ENCODE measurements at regions not wholly inside any gene's neighbourhood (a gene's known extent, or its start where the extent isn't known, plus 50 kb on each side); places are given as distances from the start of the nearest gene placed in this dataset.
A peak's percentile ranks its signal among the peaks of the same experiment; 100 is the strongest.
"Not testable (repeated sequence)": the region's sequence is repeated elsewhere in the genome, so short reads cannot be mapped to it uniquely, and the experiment has no call there.

DNA sequence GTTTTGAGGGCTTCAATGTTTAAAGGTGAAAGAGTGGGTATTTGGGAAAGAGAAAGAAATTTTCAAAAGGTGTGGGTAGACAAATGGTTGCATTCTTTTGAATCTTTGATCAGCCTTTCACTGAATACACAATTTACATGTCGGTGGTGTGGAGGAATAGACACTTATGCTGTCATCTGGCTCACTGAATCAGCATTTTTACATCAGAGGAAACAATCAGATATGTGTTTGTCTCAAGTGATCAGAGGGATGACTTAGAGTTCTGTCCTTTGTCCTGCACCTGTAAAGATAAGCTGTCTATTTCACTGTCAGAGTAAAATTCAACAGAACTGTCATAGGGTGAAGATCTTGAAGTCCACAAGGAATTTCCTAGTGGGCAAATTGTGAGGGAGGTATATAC is 170.9 kb upstream of the USP25 start:
- no peak for DNase-seq

DNA sequence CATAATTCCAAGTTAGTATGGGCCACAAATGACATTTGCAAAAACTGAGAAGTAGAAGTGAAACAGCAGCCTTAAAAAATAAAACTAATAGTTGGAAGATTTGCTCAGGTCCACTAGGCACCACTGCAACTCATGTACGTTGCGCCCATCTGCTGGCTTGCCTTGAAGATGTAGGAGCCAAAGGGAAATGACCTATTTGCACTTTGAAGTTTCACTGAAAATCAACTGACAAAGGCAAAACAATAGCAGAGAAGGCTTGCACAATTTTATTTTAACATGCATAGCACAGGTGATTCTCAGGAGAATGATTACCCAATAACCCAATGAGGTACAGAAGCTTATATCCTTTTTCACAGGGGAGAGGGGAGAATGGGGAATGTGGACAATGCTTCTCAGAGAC is 170.1 kb upstream of the USP25 start:
- no peak for DNase-seq

DNA sequence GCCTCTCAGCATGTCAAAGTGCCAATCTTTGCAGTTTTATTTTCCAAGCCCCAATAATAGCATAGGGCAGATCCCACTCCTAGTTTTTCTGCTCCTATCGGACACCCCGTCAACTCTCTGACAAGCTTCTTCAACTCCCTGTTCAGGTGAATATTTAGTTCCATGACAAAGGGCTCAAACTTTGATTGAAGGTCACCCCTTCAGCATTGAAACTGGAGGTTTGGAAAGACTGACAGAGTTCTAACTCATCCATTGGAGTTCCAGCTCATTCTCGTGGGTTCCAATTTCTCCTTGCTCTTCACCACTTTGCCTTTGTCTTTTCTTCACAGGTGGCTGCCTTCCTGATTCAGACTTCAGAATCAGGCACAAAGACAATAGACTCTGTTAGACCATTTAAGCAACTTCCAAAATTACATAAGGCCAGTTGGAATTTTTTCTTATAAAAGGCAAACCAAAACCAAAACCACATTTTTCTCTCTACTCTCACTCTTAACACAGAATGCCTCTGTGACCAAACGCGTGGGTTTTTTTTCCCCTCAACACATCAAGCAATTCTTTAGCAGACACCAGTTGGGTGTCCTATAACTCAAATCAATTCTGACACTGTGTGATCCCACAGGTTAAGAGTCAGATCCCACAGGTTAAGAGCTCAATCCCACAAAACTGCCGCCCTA is 169.3 kb upstream of the USP25 start:
- peak; percentile 49 for DNase-seq

DNA sequence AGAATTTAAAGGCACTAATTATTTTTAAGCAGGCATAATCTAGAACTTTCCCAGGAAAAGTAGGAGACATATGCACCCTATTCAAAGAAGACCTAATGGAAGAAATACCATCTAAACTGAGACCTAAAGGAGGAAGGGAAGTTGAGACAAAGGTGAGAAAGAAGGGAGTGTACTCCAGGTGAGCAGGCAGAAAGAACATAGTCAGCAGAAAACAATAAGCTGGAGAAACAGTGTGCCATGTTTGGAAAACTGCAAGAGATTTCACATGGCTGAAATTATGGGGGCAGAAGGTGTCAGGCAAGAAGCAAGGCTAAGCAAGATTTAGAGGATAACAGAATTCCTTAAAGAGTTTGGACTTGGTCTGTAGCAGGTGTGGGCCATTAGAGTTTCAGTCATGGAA is 167.0 kb upstream of the USP25 start:
- no peak for DNase-seq

DNA sequence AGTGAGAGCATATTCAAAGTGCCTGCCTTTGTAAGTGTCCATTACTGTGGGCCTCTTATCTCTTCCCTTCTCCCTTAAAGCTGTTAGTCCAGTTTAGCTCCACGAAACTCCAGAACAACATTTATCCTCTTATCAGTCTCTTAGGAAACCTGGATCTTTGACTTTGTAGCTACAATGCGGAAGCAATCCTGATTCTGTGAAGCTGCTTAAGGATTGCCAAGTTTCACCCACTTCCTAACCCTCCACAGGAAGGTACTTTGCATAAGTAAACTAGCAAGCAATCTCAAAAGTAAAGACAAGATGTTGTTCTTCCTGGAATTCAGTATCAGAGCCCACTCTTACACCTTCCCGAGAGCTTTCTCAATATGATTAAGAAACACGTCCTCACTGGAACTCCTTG is 164.9 kb upstream of the USP25 start:
- DNase-seq: no peak

DNA sequence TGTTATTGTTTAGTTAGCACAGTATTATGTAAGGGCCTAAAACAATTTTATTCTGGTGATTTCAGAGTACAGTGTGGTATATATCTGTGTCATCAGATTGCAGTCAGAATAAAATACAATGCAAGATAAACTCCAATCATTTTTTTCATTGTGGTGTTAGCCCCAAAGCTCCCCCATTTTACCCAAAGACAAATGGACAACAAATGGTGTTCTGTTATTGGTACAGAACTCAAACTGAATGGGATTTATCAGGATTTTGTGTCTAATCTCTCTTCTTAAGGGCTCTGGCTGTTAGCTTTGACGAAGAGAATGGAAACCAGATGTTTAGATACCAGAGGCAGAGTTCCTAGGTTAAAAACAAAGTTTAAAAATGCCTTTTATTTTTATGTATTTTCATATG is 163.1 kb upstream of the USP25 start:
- DNase-seq: no peak

DNA sequence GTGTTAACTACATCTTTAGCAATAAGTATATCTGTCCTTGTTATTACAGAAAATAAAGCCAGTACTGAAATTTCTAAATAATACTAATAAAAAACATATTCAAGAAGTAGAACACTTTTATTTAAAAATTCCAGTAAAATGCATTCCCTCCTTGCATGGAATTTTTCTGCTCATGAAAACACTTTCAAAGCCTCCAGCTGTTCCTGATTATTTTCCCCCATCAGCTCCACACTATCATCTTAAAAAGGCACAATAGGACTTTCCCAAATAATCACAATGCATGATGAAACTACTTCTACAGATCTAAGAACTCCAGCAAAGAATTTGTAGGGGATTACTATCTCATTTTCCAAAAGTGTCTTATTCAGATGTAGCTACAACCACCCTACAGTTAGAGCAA is 162.6 kb upstream of the USP25 start:
- no peak for DNase-seq

DNA sequence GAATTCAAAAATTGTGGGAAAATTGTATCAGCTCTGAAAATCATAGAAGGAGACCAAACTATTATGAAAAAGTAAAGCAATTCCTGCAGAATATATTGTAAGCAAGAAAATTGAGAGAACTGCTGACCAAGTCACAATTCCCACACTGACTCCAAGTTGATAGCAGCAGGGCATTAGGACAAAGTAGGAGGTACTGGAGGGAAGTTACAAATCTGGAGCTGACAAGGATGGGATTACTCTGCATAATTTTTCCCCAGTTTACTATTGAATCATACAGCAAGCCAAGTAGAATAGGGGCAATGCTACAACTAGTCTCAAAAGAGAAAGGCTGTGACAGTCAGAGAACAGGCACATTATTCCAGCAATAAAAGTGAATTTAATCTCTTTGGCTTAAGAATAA is 161.3 kb upstream of the USP25 start:
- DNase-seq: no peak

DNA sequence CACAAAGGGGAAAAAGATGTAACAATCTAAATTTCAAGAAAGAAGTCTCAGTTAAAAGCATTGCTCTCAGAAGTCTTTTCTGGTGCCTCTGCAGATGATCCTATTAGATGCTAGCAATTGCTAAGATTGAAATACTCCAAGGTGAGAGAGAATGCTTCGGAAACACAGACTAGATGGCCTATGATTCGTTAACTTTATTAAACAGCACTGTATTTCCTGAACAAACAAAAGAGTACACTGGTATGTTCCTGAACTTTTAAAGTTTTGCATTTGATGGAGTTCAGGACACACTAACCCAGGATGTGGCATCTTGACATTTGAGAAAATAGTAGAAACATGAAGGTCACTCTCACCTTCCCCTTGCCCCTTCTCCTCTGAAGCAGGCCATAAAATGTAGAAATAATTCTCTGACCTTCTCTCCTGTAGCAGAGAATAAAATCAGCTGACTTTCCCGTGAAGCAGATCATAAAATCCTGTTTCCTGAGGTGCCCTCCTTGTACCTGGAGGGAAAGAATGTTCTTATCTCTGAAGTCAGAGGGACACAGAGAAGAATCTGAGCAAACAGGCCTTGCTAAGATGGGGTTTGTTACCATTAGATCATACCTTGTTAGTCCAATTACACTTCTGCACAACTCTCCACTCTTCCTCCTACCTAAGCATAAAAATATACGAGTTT is 142.9 kb upstream of the USP25 start:
- no peak for DNase-seq

DNA sequence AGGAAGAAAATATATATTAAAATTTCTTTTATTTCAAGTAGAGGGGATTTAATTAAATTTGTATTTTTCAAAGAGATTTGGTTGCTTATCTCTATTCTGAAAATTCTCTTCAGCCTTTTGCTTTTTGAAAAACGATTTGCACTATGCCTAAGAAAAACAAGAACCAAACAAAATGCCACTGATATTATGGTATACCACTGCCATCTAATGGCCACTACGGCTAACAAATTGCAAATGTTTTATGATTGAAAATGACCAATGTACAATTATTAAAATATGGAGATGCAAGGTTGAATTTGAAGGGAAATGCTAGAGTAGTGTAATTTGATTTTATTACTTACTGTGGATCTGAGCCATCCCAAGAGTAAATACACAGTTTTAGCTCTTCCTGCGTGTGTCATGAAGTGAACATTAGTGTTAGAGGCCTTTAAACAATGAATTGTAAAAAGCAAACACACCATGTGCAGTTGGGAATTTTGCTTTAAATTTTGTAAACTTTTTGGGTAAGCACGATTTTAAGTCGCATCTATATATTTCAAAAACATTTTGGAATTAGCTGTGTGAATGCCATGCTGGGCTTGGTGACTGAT is 137.4 kb upstream of the USP25 start:
- peak; percentile 55 for DNase-seq

DNA sequence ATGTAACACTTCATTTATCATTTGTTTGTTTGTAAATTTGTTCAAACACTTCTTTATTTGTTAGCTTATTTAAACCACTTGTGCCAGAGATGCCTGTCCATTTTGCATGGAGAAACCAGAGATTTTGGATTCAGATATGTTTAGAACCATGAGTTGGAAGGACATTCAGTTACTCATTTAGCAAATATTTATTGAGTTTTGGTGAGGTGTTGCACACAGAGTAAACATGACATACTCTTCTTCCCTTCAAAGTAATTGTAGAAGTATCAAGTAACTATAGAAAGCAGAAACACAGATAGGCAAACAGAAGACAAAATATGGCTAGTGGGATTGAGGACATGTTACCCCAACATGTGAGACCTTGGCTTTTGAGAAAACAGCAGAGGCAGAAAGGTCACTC is 136.8 kb upstream of the USP25 start:
- DNase-seq: no peak

DNA sequence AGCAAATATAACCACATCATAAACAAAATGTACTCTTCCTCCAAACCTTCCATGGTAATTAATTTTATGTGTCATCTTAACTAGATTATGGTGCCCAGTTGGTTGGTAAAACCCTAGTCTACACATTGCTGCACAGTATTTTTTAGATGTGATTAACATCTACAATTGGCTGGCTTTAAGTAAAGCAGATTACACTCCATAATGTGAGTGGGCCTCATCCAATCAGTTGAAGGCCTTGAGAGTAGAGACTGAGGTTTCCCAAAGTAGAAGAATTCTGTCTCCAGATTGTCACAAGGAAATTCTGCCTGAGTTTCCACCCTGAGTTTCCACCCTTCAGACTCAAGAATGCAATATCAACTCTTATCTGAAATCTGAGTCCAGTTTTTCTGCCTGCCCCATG is 128.4 kb upstream of the USP25 start:
- no peak for DNase-seq

DNA sequence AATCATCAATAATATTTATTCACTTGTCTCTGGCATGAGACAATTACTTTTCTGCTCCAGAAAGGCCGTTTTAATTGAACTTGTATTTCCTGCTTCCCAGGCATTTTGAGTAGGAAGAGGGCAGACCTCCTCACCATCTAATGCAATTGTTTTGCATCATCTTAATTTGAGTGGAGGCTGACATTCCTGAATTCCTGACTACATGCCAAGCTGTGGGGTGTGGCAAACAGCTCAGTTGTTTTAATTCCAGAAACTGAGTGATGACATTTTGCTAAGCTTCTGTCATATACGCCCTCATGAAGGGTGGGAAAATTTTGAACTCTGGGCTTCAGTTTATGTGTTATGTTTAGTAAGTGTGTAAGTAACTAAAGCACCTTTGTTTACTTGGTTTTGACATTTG is 125.4 kb upstream of the USP25 start:
- DNase-seq: no peak

DNA sequence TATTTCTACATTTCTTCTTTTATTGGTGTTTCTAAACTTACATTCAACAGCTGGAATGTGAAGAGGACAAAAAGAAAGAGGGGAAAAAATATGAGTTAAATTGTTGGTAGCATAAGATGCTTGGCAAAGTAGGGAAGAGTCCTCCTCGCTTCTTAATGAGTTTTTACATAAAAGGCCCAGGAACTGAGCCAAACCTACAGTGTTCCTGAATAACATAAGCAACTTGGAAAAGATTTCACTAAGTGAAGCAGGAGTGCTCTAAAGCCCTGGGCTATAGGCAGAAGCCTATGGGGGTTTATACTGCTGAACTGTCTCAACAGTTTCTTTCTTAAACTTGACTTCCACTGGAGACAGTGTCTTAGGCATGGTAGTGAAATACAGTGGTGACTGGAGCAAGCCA is 115.0 kb upstream of the USP25 start:
- no peak for DNase-seq

DNA sequence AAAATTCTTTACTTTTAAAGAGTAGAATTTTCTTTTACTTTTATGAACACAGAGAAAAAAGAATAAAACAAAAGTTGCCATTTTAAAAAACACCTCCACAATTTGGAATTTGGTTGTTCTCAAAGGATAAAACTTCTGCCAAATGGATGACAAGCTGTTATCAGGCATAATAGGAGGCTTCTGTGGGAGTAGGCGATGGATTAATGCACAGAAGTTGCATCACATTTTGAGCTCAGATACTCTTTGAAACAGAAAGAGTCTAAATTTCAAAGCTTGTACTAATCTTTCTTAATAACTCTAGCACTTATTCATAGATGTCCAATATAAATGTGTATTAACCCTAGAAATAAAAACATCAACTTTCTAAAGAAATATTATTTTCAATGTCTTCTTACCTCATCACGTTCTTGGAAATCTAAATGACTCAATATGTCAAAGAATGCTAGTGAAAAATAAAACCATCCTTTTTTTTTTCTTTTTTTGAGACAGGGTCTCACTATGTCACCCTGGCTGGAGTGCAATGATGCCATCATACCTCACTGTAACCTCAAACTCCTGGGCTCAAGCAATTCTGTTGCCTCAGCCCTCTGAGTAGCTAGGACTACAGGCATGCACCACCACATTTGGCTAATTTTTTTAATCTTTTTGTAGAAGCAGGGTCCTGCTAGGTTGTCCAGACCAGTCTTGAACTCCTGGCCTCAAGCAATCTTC is 112.8 kb upstream of the USP25 start:
- DNase-seq: peak; percentile 11

DNA sequence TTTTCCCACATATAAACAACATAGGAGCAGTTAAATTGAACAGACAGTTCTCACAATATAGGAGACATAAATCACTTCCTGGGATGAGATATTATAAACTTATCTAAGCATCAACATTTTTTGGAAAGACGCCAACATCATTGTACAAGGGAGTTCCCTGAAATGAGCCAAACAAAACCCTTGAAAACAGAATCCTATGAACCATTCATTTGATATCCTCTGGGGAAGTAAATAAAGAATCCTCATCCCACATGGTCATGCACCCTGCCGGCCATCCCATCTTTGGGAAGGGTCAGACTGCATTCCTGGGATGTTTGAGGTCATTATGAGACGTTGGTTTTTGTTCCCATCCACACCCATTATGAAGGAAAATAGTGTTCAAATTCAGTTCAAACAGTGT is 111.8 kb upstream of the USP25 start:
- DNase-seq: peak; percentile 8

DNA sequence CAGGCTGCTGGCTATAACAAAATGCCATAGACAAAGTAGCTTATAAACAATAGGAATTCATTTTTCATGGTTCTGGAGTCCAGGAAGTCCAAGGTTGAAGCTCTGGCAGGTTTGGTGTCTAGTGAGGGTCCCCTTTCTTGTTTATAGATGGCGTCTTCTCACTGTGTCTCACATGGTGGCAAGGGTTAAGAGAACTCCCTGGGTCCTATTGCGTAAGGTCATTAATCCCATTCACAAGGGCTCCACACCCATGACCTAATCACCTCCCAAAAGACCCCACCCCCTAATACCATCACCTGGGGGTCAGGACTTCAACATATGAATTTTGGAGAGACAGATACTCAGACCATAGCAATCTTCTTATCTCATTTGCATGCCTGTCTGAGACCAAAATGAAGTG is 108.9 kb upstream of the USP25 start:
- DNase-seq: no peak

DNA sequence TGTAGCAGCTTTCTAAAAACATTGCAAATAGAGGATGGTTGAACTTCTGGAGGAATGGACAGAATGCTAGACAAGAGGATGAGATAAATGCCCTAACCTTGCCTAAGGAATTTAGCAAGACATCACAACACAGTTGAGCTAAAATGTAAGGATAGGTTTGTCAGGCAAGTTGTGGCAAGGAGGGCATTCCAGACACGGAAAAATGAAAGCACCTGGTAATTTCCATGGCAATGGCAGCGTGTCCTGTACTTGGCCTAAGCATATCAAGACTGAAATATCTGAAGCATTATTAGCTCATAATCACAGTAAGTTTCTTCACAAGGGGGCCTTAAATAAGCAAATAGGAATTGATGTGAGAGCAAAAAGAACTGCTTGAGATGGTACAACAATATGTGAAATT is 105.1 kb upstream of the USP25 start:
- no peak for DNase-seq

DNA sequence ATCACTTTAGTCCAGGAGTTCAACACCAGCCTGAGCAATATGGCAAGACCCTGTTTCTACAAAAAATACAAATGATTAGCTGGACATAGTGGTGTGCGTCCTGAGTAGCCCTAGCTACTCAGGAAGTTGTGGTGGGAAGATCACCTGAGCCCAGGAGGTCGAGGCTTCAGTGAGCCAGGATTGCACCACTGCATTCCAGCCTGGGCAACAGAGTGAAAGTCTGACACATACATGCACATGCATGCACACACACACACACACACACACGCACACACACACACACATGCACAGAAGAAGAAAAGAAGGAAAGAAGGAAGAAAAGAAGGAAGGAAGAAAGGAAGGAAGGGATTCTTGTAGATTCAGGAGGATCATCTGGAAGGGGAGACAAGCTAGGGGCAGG is 104.4 kb upstream of the USP25 start:
- DNase-seq: no peak

DNA sequence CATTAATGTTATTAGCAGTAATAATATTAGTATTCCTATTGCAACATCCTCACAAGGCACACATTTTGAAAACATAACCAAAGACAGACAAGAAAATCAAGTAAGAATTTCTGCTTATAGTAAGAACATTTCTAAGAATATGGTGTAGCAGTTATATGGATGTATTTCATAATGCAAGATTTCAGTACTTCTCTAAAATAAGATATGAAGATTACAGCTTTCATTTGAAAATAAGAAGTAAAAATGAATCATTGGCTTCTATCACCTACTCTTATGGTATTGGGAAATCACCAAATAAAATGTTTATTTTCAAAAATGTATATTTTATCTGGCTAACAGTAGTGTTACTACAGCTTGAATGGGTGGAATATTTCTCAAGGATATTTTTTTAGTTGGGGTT is 103.8 kb upstream of the USP25 start:
- peak; percentile 33 for DNase-seq

DNA sequence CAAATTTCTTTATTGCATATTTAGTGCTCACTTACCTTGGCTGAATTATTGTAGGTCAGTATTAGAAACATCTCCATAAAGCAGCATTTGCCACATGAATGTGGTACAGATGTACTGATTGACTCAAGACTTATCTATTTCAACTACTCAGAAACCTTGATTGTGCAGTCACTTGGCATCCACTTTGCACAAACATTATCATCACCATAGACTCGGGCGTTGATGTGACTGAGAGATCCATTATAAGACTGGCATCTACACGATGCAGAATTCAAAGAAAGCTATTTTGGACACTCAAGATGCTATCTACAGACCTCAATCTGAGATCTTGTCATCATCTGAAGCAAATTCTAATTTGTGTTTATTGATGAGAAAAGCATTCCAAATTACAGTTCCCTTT is 102.8 kb upstream of the USP25 start:
- no peak for DNase-seq

DNA sequence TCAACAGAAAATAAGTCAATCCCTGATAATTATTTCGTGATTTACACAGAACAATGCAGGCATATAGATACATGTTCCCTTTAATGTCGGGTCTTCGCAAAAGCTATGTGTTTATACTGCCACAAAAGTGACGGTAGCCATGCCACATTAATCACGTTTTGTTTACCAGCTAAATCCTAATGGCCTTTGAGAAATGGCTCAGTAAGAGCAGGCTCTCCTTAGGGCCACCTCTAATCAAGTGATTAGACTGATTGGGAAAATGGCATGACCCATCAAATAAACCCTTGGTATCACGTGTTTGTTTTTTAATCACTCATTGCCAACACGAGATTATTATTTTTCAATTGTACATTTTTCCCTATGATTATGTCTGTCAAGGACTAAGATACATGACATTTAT is 102.0 kb upstream of the USP25 start:
- DNase-seq: no peak

DNA sequence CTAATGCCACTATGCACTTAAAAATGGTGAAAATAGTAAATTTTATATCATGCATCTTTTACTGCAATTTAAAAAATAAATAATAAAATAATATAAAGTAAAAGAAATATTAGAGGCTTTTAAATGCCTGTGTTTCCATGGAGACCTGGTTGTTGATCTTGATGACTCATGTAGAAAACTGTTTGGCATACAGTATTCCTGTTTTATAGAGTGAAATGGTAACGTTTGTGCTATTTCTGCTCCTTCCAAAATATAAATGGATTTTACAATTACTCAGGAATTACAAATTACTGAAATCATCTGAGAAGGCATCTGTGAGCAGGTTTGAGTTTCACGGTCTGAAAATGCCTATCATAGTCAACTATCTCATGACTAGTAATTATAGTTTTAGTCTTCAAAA is 98.4 kb upstream of the USP25 start:
- no peak for DNase-seq

DNA sequence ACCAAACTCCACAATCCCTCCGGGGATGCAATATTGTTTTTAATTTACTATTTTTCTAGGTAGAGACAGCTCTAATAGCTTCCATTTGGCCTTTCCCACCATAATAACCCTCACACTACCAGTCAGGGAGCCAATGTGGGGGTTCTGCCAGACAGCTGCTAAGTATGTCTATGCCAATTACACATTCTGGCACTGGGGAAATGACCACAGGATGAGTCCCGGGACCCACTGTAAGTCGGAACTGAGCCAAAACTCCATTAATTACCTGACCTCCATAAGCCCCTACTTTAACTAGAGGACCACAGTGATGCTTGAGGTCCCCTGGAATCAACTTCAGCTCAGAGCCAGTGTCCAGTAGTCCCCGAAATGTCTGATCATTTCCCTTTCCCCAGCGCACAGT is 95.2 kb upstream of the USP25 start:
- not testable (repeated sequence) for DNase-seq

Measured in suppressor macrophage treated with lipopolysaccharide for 4 hours (primary cell).